Endothelial cell of umbilical vein (primary cell): ENCODE measurements at regions not wholly inside any gene's neighbourhood (a gene's known extent, or its start where the extent isn't known, plus 50 kb on each side); places are given as distances from the start of the nearest gene placed in this dataset.

ENCODE experiments used
- BruUV-seq: library from RNA; stranded (reverse); fragments of 400-500 nt; replicated peaks from 2 replicates; lab custom pipeline; 2021; lab: Mats Ljungman, UMichigan
- CTCF ChIA-PET: fragments of 300-600, 350-600 bp; sonication (Branson Sonifier 250); formaldehyde crosslinking; loops from one replicate; lab custom pipeline; 2021; ENCODE audit warnings: antibody characterized with exemption, inconsistent platforms; lab: Charles Lee
- POLR2A ChIA-PET: fragments of 300-600, 350-600 bp; sonication (Branson Sonifier 250); formaldehyde crosslinking; loops from one replicate; lab custom pipeline; 2021; ENCODE audit warnings: antibody characterized with exemption, inconsistent platforms; lab: Charles Lee
- DNase-seq: peaks from one replicate; pipeline ENCODE4 v3.0.0-alpha.2; 2011; ENCODE audit warnings: low read depth, low spot score
- FAIRE-seq: peaks from 2 replicates; lab custom pipeline; 2011; peaks lifted over from hg19 to GRCh38; lab: Jason Lieb, UNC
- H2AFZ ChIP-seq: 2 replicates; pipeline ENCODE4 v1.6.0; 2012; ENCODE audit warnings: low read depth, low read length, control low read depth, inconsistent platforms
- H3K27ac ChIP-seq: 2 replicates; pipeline ENCODE4 v1.5.1; 2011; ENCODE audit warnings: low read depth, mild to moderate bottlenecking, control low read depth, low read length, moderate library complexity; ENCODE audit not compliant: insufficient read depth
- H3K27me3 ChIP-seq, 2 experiments: 2 replicates each; pipeline versions ENCODE4 v1.6.0 to v1.6.1; 2011; ENCODE audit warnings: low read length in 2 of 2, mixed read lengths in 1 of 2; ENCODE audit not compliant: control insufficient read depth in 2 of 2, insufficient read depth in 2 of 2
- H3K36me3 ChIP-seq, 2 experiments: 2 replicates in 1 of 2; 3 replicates in 1 of 2; pipeline ENCODE4 v1.5.1; 2011; ENCODE audit warnings: low read length in 2 of 2, mild to moderate bottlenecking in 1 of 2, moderate library complexity in 1 of 2; ENCODE audit not compliant: control insufficient read depth in 2 of 2, insufficient read depth in 2 of 2; ENCODE audit errors: extremely low read depth in 1 of 2
- H3K4me1 ChIP-seq: 3 replicates; pipeline ENCODE4 v1.5.1; 2011; ENCODE audit warnings: mild to moderate bottlenecking, low read length; ENCODE audit not compliant: control insufficient read depth, insufficient read depth; ENCODE audit errors: extremely low read depth
- H3K4me2 ChIP-seq: 2 replicates; pipeline ENCODE4 v1.6.1; 2011; ENCODE audit warnings: low read length, control low read depth, mixed read lengths; ENCODE audit not compliant: insufficient read depth
- H3K4me3 ChIP-seq, 3 experiments: fragments of 200-600 bp in 1 of 3; sonication (generic), shearing (Covaris generic) in 1 of 3; replicated peaks in 1 of 3; 2 replicates each; pipeline ENCODE4 v1.5.1; 2011 to 2016; ENCODE audit warnings: control low read depth in 3 of 3, low read length in 3 of 3, mild to moderate bottlenecking in 2 of 3, inconsistent platforms in 1 of 3, low read depth in 1 of 3, moderate library complexity in 1 of 3; ENCODE audit not compliant: insufficient read depth in 1 of 3
- H3K79me2 ChIP-seq: 2 replicates; pipeline ENCODE4 v1.6.0; 2012; ENCODE audit warnings: low read length, inconsistent platforms; ENCODE audit not compliant: control insufficient read depth, insufficient read depth
- H3K9ac ChIP-seq: replicated peaks from 2 replicates; pipeline ENCODE3; 2011; ENCODE audit warnings: low read length, control low read depth; ENCODE audit not compliant: insufficient read depth; ENCODE audit errors: extremely low read depth
- H3K9me1 ChIP-seq: replicated peaks from 3 replicates; pipeline ENCODE4 v1.6.0; 2011; ENCODE audit warnings: mild to moderate bottlenecking, low read length; ENCODE audit not compliant: control insufficient read depth, insufficient read depth; ENCODE audit errors: extremely low read depth
- H3K9me3 ChIP-seq: replicated peaks from 2 replicates; pipeline ENCODE4 v1.5.1; 2012; ENCODE audit warnings: low read length, inconsistent platforms; ENCODE audit not compliant: control insufficient read depth, insufficient read depth
- H4K20me1 ChIP-seq: replicated peaks from 2 replicates; pipeline ENCODE3; 2011; ENCODE audit warnings: mild to moderate bottlenecking, low read length; ENCODE audit not compliant: control insufficient read depth, insufficient read depth; ENCODE audit errors: extremely low read depth
- EZH2 ChIP-seq: IDR thresholded peaks from 2 replicates; pipeline ENCODE4 v1.6.1; 2012; ENCODE audit warnings: borderline replicate concordance, low read depth, mild to moderate bottlenecking, moderate library complexity, low read length, inconsistent platforms; ENCODE audit not compliant: severe bottlenecking
- FOS ChIP-seq: IDR thresholded peaks from 2 replicates; pipeline ENCODE4 v1.6.1; 2011; ENCODE audit warnings: mild to moderate bottlenecking, low read length, moderate library complexity, borderline replicate concordance; ENCODE audit not compliant: insufficient read depth
- GATA2 ChIP-seq: IDR thresholded peaks from 2 replicates; pipeline ENCODE4 v1.7.0; 2011; ENCODE audit warnings: low read depth, mild to moderate bottlenecking, moderate library complexity, mixed read lengths, low read length; ENCODE audit not compliant: insufficient read length, insufficient read depth
- JUN ChIP-seq: IDR thresholded peaks from 2 replicates; pipeline ENCODE4 v1.6.1; 2011; ENCODE audit warnings: borderline replicate concordance, low read depth; ENCODE audit not compliant: insufficient read length, insufficient read depth
- MYC ChIP-seq: IDR thresholded peaks from one replicate; pipeline ENCODE4 v1.6.1; 2011; ENCODE audit warnings: mild to moderate bottlenecking, low read depth, low read length
- POLR2A ChIP-seq: IDR thresholded peaks from 2 replicates; pipeline ENCODE4 v1.6.1; 2012; ENCODE audit warnings: low read depth, mild to moderate bottlenecking, control low read depth, low read length
- POLR2AphosphoS5 ChIP-seq: IDR thresholded peaks from 2 replicates; pipeline ENCODE4 v1.6.1; 2012; ENCODE audit warnings: low read depth, mild to moderate bottlenecking, control low read depth, low read length, moderate library complexity; ENCODE audit not compliant: insufficient read depth
- dilution Hi-C: fragments of 300-500 bp; cut with MboI; formaldehyde crosslinking; loops from one replicate; pipeline ENCODE4 v1.15.0; 2019; ENCODE audit warnings: low sequenced_read_pairs; ENCODE audit not compliant: extremely low pct_ligation_motif_present
- intact Hi-C: fragments of 100-400 bp; cut with micrococcal nuclease; formaldehyde crosslinking; loops from one replicate; pipeline ENCODE4 v1.10.0; 2022
- TF ChIP-seq, protein P1 (sequence below), 2 donors: IDR thresholded peaks; 1 replicate in 1 of 2; 2 replicates in 1 of 2; pipeline ENCODE4 v1.5.1; 2011; ENCODE audit warnings: low read length in 2 of 2, mild to moderate bottlenecking in 2 of 2, moderate library complexity in 2 of 2, control low read depth in 1 of 2, inconsistent platforms in 1 of 2, low read depth in 1 of 2; ENCODE audit not compliant: insufficient read depth in 1 of 2; ENCODE audit errors: extremely low read depth in 1 of 2
- TF ChIP-seq, protein P2 (sequence below): IDR thresholded peaks from 2 replicates; pipeline ENCODE4 v1.6.1; 2011; ENCODE audit not compliant: insufficient read depth, insufficient read length

DNA sequence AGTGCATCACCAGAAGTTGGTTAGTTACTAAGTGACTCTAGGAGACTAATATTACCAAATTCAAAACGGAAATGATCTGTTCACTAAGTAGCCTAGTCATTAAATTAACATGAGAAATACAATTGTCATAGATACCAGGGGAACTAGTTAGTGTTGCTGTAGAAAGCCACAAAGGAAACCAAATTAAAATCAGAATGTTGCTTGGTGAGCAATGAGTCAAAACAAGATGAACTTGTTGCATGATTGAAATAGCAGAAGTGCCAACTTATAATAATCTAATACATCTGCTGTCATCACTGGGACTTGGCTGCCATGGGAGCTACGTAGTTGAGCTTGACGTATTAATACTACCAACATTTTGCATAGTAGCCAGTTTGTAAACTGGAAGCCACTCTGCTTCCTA, 458.1 kb downstream of the DIPK2A start:
- BruUV-seq: no TSS peak
- H3K9me1 ChIP-seq: no peaks in the 10 kb centered on the region
- H3K27me3 ChIP-seq: no peaks in the 10 kb centered on the region
- H3K9me3 ChIP-seq: no peaks in the 10 kb centered on the region
- H2AFZ ChIP-seq: no peak overlapping the region
- TF ChIP-seq, protein P1, sequence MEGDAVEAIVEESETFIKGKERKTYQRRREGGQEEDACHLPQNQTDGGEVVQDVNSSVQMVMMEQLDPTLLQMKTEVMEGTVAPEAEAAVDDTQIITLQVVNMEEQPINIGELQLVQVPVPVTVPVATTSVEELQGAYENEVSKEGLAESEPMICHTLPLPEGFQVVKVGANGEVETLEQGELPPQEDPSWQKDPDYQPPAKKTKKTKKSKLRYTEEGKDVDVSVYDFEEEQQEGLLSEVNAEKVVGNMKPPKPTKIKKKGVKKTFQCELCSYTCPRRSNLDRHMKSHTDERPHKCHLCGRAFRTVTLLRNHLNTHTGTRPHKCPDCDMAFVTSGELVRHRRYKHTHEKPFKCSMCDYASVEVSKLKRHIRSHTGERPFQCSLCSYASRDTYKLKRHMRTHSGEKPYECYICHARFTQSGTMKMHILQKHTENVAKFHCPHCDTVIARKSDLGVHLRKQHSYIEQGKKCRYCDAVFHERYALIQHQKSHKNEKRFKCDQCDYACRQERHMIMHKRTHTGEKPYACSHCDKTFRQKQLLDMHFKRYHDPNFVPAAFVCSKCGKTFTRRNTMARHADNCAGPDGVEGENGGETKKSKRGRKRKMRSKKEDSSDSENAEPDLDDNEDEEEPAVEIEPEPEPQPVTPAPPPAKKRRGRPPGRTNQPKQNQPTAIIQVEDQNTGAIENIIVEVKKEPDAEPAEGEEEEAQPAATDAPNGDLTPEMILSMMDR (IDR thresholded peaks at IDR 0.05; ENCODE audit: extremely low read depth in 1 of 2, insufficient read depth in 1 of 2, low read depth in 1 of 2, low read length in 2 of 2): no peak
- TF ChIP-seq MYC (no peak), EZH2 (no peak), FOS (no peak), JUN (no peak), GATA2 (no peak), POLR2AphosphoS5 (no peak), POLR2A (no peak)
- TF ChIP-seq, protein P2, sequence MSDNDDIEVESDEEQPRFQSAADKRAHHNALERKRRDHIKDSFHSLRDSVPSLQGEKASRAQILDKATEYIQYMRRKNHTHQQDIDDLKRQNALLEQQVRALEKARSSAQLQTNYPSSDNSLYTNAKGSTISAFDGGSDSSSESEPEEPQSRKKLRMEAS: no peak
- H3K27ac ChIP-seq: no peak overlapping the region
- intact Hi-C loops: no loop called here
- no peak for DNase-seq
- no peaks in the 10 kb centered on the region for H3K36me3 ChIP-seq
- no peak overlapping the region for H3K4me3 ChIP-seq
- no peak overlapping the region for H3K4me2 ChIP-seq
- dilution Hi-C loops: no loop called here
- H3K9ac ChIP-seq: no peak overlapping the region
- no peak for FAIRE-seq
- no peaks in the 10 kb centered on the region for H4K20me1 ChIP-seq
- POLR2A ChIA-PET: no interaction called here
- no peaks in the 10 kb centered on the region for H3K79me2 ChIP-seq
- H3K4me1 ChIP-seq: no peaks in the 10 kb centered on the region
- CTCF ChIA-PET: no interaction called here
